ENCODE measurements at regions not wholly inside any gene's neighbourhood (a gene's known extent, or its start where the extent isn't known, plus 50 kb on each side); places are given as distances from the start of the nearest gene placed in this dataset.

GRCh38 chr11:112509300-112509699, 248.6 kb upstream of the PLET1 start:
- Histone ChIP-seq H3K27me3 (ENCODE audit: control insufficient read depth in 3 of 3, insufficient read depth in 3 of 3, low read depth in 1 of 3, low read length in 3 of 3) (no peaks in the 10 kb centered on the region), H3K79me1 (ENCODE audit: low read depth, low read length) (no peaks in the 10 kb centered on the region), H2AFZ (ENCODE audit: low read length) (no peak overlapping the region), H2BK12ac (ENCODE audit: low read length) (no peak overlapping the region), H3K4me3 (ENCODE audit: low read length in 2 of 2) (no peak overlapping the region), H3K4me2 (ENCODE audit: insufficient read depth, low read length, poor library complexity, severe bottlenecking) (no peak overlapping the region), H3K14ac (ENCODE audit: low read length) (no peak overlapping the region), H4K8ac (ENCODE audit: low read depth, low read length) (no peak overlapping the region), H3K36me3 (replicated peaks in 1 of 2; ENCODE audit: control insufficient read depth in 2 of 2, insufficient read depth in 2 of 2, low read length in 2 of 2) (no peaks in the 10 kb centered on the region), H3K27ac (replicated peaks; ENCODE audit: low read length) (no peak overlapping the region), H4K91ac (ENCODE audit: low read depth, low read length, poor library complexity) (no peak overlapping the region), H3K9ac (ENCODE audit: low read depth, low read length, poor library complexity) (no peak overlapping the region), H3K9me3 (replicated peaks in 1 of 2; ENCODE audit: control insufficient read depth in 2 of 2, insufficient read depth in 1 of 2, low read depth in 1 of 2, low read length in 2 of 2) (no peaks in the 10 kb centered on the region), H3K4ac (ENCODE audit: low read length) (no peak overlapping the region), H2BK5ac (ENCODE audit: low read length) (no peak overlapping the region), H3K23ac (ENCODE audit: low read depth, low read length, poor library complexity) (no peak overlapping the region), H2AK5ac (ENCODE audit: low read depth, low read length) (no peak overlapping the region), H2BK15ac (ENCODE audit: low read length) (no peak overlapping the region), H3K4me1 (ENCODE audit: control insufficient read depth in 2 of 2, insufficient read depth in 1 of 2, low read depth in 1 of 2, low read length in 2 of 2) (peaks cover 3 to 9% of the 10 kb centered on the region in 2 donors), H3K18ac (ENCODE audit: low read length) (no peak overlapping the region), H2BK120ac (ENCODE audit: low read depth, low read length) (no peak overlapping the region)
- DNase-seq (ENCODE audit: low spot score), result no peak
- WGBS, 2 donors (ENCODE audit: extremely low coverage in 2 of 2, insufficient read length in 2 of 2, insufficient replicate concordance in 1 of 2), result no CpG with 5 or more reads among the region's 2 CpGs

- Histone ChIP-seq H3K4ac (ENCODE audit: low read length) (no peak overlapping the region), H3K4me1 (ENCODE audit: control insufficient read depth in 2 of 2, insufficient read depth in 1 of 2, low read depth in 1 of 2, low read length in 2 of 2) (peaks cover 3 to 16% of the 10 kb centered on the region in 2 donors), H3K27ac (replicated peaks; ENCODE audit: low read length) (no peak overlapping the region), H3K79me1 (ENCODE audit: low read depth, low read length) (no peaks in the 10 kb centered on the region), H4K91ac (ENCODE audit: low read depth, low read length, poor library complexity) (no peak overlapping the region), H2BK15ac (ENCODE audit: low read length) (no peak overlapping the region), H3K23ac (ENCODE audit: low read depth, low read length, poor library complexity) (no peak overlapping the region), H2AFZ (ENCODE audit: low read length) (no peak overlapping the region), H2BK12ac (ENCODE audit: low read length) (no peak overlapping the region), H2BK5ac (ENCODE audit: low read length) (no peak overlapping the region), H3K18ac (ENCODE audit: low read length) (no peak overlapping the region), H3K14ac (ENCODE audit: low read length) (no peak overlapping the region), H3K27me3 (ENCODE audit: control insufficient read depth in 3 of 3, insufficient read depth in 3 of 3, low read depth in 1 of 3, low read length in 3 of 3) (no peaks in the 10 kb centered on the region), H3K36me3 (replicated peaks in 1 of 2; ENCODE audit: control insufficient read depth in 2 of 2, insufficient read depth in 2 of 2, low read length in 2 of 2) (no peaks in the 10 kb centered on the region), H2BK120ac (ENCODE audit: low read depth, low read length) (no peak overlapping the region), H3K9me3 (replicated peaks in 1 of 2; ENCODE audit: control insufficient read depth in 2 of 2, insufficient read depth in 1 of 2, low read depth in 1 of 2, low read length in 2 of 2) (no peaks in the 10 kb centered on the region), H3K4me2 (ENCODE audit: insufficient read depth, low read length, poor library complexity, severe bottlenecking) (no peak overlapping the region), H2AK5ac (ENCODE audit: low read depth, low read length) (no peak overlapping the region), H3K4me3 (ENCODE audit: low read length in 2 of 2) (no peak overlapping the region), H4K8ac (ENCODE audit: low read depth, low read length) (no peak overlapping the region), H3K9ac (ENCODE audit: low read depth, low read length, poor library complexity) (no peak overlapping the region)
- DNase-seq (ENCODE audit: low spot score), result no peak
- no CpG with 5 or more reads among the region's 1 CpG for WGBS, 2 donors (ENCODE audit: extremely low coverage in 2 of 2, insufficient read length in 2 of 2, insufficient replicate concordance in 1 of 2)
Measured at GRCh38 chr11:112511271-112511670, 250.6 kb upstream of the PLET1 start.

DNA sequence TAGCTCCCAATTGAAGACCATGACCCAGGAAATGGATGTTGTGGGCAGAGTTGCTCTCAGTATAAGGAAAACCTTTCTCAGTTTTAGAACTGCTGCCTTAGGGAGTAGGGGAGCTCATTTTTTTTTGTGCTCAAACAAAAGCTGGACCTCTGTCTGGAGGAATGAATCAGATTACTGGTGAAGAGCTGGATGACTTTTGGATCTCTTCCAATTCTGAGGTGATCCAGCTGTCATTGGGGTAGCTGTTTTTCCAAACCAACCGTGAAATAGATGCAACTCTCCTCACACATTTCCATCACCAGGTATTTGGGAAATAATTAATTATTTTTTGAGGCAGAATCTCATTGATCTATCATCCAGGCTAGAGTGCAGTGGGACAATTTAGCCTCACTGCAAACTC, 251.3 kb upstream of the PLET1 start:
- Histone ChIP-seq H3K4me1 (ENCODE audit: control insufficient read depth in 2 of 2, insufficient read depth in 1 of 2, low read depth in 1 of 2, low read length in 2 of 2) (peaks cover 3 to 16% of the 10 kb centered on the region in 2 donors), H3K4me3 (ENCODE audit: low read length in 2 of 2) (no peak overlapping the region), H4K8ac (ENCODE audit: low read depth, low read length) (no peak overlapping the region), H2BK120ac (ENCODE audit: low read depth, low read length) (no peak overlapping the region), H2BK15ac (ENCODE audit: low read length) (no peak overlapping the region), H3K4ac (ENCODE audit: low read length) (no peak overlapping the region), H3K4me2 (ENCODE audit: insufficient read depth, low read length, poor library complexity, severe bottlenecking) (no peak overlapping the region), H3K27me3 (ENCODE audit: control insufficient read depth in 3 of 3, insufficient read depth in 3 of 3, low read depth in 1 of 3, low read length in 3 of 3) (no peaks in the 10 kb centered on the region), H2BK5ac (ENCODE audit: low read length) (no peak overlapping the region), H3K14ac (ENCODE audit: low read length) (no peak overlapping the region), H2AK5ac (ENCODE audit: low read depth, low read length) (no peak overlapping the region), H3K23ac (ENCODE audit: low read depth, low read length, poor library complexity) (no peak overlapping the region), H3K9ac (ENCODE audit: low read depth, low read length, poor library complexity) (no peak overlapping the region), H3K9me3 (replicated peaks in 1 of 2; ENCODE audit: control insufficient read depth in 2 of 2, insufficient read depth in 1 of 2, low read depth in 1 of 2, low read length in 2 of 2) (no peaks in the 10 kb centered on the region), H3K36me3 (replicated peaks in 1 of 2; ENCODE audit: control insufficient read depth in 2 of 2, insufficient read depth in 2 of 2, low read length in 2 of 2) (no peaks in the 10 kb centered on the region), H4K91ac (ENCODE audit: low read depth, low read length, poor library complexity) (no peak overlapping the region), H3K79me1 (ENCODE audit: low read depth, low read length) (no peaks in the 10 kb centered on the region), H2AFZ (ENCODE audit: low read length) (no peak overlapping the region), H2BK12ac (ENCODE audit: low read length) (no peak overlapping the region), H3K18ac (ENCODE audit: low read length) (no peak overlapping the region), H3K27ac (replicated peaks; ENCODE audit: low read length) (no peak overlapping the region)
- whole genome bisulfite sequencing, 2 donors (ENCODE audit: extremely low coverage in 2 of 2, insufficient read length in 2 of 2, insufficient replicate concordance in 1 of 2), result no CpG with 5 or more reads among the region's 1 CpG
- DNase-seq (ENCODE audit: low spot score), result no peak

- H3K79me1 ChIP-seq (ENCODE audit: low read depth, low read length), result no peaks in the 10 kb centered on the region
- H3K27ac ChIP-seq (replicated peaks; ENCODE audit: low read length), result no peak overlapping the region
- H3K4me2 ChIP-seq (ENCODE audit: insufficient read depth, low read length, poor library complexity, severe bottlenecking), result no peak overlapping the region
- no peak for DNase-seq (ENCODE audit: low spot score)
- no peak overlapping the region for H2BK15ac ChIP-seq (ENCODE audit: low read length)
- H4K91ac ChIP-seq (ENCODE audit: low read depth, low read length, poor library complexity), result no peak overlapping the region
- no peak overlapping the region for H3K9ac ChIP-seq (ENCODE audit: low read depth, low read length, poor library complexity)
- H3K18ac ChIP-seq (ENCODE audit: low read length), result no peak overlapping the region
- H2BK120ac ChIP-seq (ENCODE audit: low read depth, low read length), result no peak overlapping the region
- no CpG with 5 or more reads among the region's 2 CpGs for WGBS, 2 donors (ENCODE audit: extremely low coverage in 2 of 2, insufficient read length in 2 of 2, insufficient replicate concordance in 1 of 2)
- H4K8ac ChIP-seq (ENCODE audit: low read depth, low read length), result no peak overlapping the region
- no peaks in the 10 kb centered on the region for H3K36me3 ChIP-seq (replicated peaks in 1 of 2; ENCODE audit: control insufficient read depth in 2 of 2, insufficient read depth in 2 of 2, low read length in 2 of 2)
- no peak overlapping the region for H3K14ac ChIP-seq (ENCODE audit: low read length)
- H2BK5ac ChIP-seq (ENCODE audit: low read length), result no peak overlapping the region
- H3K4me3 ChIP-seq (ENCODE audit: low read length in 2 of 2), result no peak overlapping the region
- H2AK5ac ChIP-seq (ENCODE audit: low read depth, low read length), result no peak overlapping the region
- H3K23ac ChIP-seq (ENCODE audit: low read depth, low read length, poor library complexity), result no peak overlapping the region
- no peaks in the 10 kb centered on the region for H3K9me3 ChIP-seq (replicated peaks in 1 of 2; ENCODE audit: control insufficient read depth in 2 of 2, insufficient read depth in 1 of 2, low read depth in 1 of 2, low read length in 2 of 2)
- H2AFZ ChIP-seq (ENCODE audit: low read length), result no peak overlapping the region
- H3K4me1 ChIP-seq (ENCODE audit: control insufficient read depth in 2 of 2, insufficient read depth in 1 of 2, low read depth in 1 of 2, low read length in 2 of 2), result peaks cover 3 to 16% of the 10 kb centered on the region in 2 donors
- no peaks in the 10 kb centered on the region for H3K27me3 ChIP-seq (ENCODE audit: control insufficient read depth in 3 of 3, insufficient read depth in 3 of 3, low read depth in 1 of 3, low read length in 3 of 3)
- H2BK12ac ChIP-seq (ENCODE audit: low read length), result no peak overlapping the region
- no peak overlapping the region for H3K4ac ChIP-seq (ENCODE audit: low read length)
Measured at GRCh38 chr11:112513417-112513816, 252.8 kb upstream of the PLET1 start.

All from neuronal stem cell (in vitro differentiated cells).